ENCODE measurements at regions not wholly inside any gene's neighbourhood (a gene's known extent, or its start where the extent isn't known, plus 50 kb on each side); places are given as distances from the start of the nearest gene placed in this dataset.

DNA sequence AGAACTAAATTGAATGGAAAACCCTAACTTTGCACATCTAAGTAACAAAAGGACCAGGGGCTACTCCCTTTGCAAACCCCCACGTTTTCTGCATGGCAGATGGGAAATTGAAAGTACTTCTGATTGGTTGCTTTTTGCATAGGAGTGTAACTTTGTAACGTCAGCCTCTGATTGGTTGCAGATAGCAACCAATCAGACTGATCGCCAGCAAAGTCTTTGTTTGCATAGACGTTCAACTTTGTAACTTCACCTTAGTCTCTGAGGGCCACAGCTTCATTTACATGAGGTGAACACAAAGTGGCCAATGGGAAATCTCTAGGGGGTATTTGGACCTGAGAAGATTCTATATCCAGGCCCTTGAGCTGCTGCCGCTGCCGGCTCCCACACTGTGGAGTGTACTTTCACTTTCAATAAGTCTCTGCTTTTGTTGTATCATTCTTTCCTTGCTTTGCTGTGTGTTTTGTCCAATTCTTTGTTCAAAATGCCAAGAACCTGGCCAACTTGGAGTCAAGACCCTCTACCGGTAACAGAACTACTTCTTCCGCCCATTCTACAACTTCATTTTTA, 102.5 kb upstream of the PRICKLE1 start:
- no peaks in the 10 kb centered on the region for H3K9me3 ChIP-seq (ENCODE audit: control insufficient read depth in 4 of 4, insufficient read depth in 3 of 4, low read length in 3 of 4)
- H3K27ac ChIP-seq (ENCODE audit: low read depth in 1 of 2, low read length in 1 of 2), result peak overlapping the region; percentile 29 to 40
- H3K27me3 ChIP-seq (ENCODE audit: control insufficient read depth in 3 of 3, insufficient read depth in 3 of 3, low read length in 2 of 3), result no peaks in the 10 kb centered on the region
- no peak for DNase-seq
- H3K9ac ChIP-seq (ENCODE audit: insufficient read depth in 1 of 2, low read length in 2 of 2), result no peak overlapping the region
- 70 to 84% methylated on average over 8 of the region's 8 CpGs for WGBS, 2 donors
- no peak for ATAC-seq (ENCODE audit: insufficient read depth, low FRiP score)
- H3K4me1 ChIP-seq (ENCODE audit: control insufficient read depth in 5 of 5, insufficient read depth in 5 of 5, low read length in 5 of 5), result peaks cover 0 to 16% (median 0%) of the 10 kb centered on the region in 5 donors
- TF ChIP-seq, protein P1, sequence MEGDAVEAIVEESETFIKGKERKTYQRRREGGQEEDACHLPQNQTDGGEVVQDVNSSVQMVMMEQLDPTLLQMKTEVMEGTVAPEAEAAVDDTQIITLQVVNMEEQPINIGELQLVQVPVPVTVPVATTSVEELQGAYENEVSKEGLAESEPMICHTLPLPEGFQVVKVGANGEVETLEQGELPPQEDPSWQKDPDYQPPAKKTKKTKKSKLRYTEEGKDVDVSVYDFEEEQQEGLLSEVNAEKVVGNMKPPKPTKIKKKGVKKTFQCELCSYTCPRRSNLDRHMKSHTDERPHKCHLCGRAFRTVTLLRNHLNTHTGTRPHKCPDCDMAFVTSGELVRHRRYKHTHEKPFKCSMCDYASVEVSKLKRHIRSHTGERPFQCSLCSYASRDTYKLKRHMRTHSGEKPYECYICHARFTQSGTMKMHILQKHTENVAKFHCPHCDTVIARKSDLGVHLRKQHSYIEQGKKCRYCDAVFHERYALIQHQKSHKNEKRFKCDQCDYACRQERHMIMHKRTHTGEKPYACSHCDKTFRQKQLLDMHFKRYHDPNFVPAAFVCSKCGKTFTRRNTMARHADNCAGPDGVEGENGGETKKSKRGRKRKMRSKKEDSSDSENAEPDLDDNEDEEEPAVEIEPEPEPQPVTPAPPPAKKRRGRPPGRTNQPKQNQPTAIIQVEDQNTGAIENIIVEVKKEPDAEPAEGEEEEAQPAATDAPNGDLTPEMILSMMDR (IDR thresholded peaks at IDR 0.05; ENCODE audit: control extremely low read depth, extremely low read depth), result no peak
- no peaks in the 10 kb centered on the region for H3K36me3 ChIP-seq (ENCODE audit: control insufficient read depth in 4 of 4, insufficient read depth in 4 of 4, low read length in 4 of 4)
- no peak overlapping the region for H3K4me3 ChIP-seq

DNA sequence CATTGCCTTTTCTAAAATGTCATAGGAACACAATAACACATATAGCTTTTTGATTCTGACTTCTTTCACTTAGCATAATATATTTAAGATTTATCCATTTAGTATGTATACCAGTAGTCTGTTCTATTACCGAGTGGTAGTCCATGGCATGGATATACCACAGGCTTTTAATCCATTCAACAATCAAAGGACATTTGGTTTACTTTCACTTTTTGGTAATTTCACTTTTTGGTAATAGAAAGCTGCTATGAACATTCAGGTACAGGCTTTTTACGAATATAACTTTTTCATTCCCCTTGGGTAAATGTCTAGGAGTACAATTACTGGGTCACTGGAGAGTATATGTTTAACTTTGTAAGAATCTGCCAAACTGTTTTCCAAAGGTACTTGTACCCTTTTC, 100.7 kb upstream of the PRICKLE1 start:
- Histone ChIP-seq H3K9ac (ENCODE audit: insufficient read depth in 1 of 2, low read length in 2 of 2) (no peak overlapping the region), H3K4me3 (no peak overlapping the region), H3K27ac (ENCODE audit: low read depth in 1 of 2, low read length in 1 of 2) (no peak overlapping the region), H3K27me3 (ENCODE audit: control insufficient read depth in 3 of 3, insufficient read depth in 3 of 3, low read length in 2 of 3) (no peaks in the 10 kb centered on the region), H3K9me3 (ENCODE audit: control insufficient read depth in 4 of 4, insufficient read depth in 3 of 4, low read length in 3 of 4) (peaks cover 0 to 2% (median 0%) of the 10 kb centered on the region in 4 donors), H3K36me3 (ENCODE audit: control insufficient read depth in 4 of 4, insufficient read depth in 4 of 4, low read length in 4 of 4) (no peaks in the 10 kb centered on the region), H3K4me1 (ENCODE audit: control insufficient read depth in 5 of 5, insufficient read depth in 5 of 5, low read length in 5 of 5) (peaks cover 0 to 4% (median 0%) of the 10 kb centered on the region in 5 donors)
- 94 to 97% methylated on average over 2 of the region's 2 CpGs for WGBS, 2 donors
- no peak for DNase-seq
- TF ChIP-seq, protein P1 (IDR thresholded peaks at IDR 0.05; ENCODE audit: control extremely low read depth, extremely low read depth), result no peak
- no peak for ATAC-seq (ENCODE audit: insufficient read depth, low FRiP score)

DNA sequence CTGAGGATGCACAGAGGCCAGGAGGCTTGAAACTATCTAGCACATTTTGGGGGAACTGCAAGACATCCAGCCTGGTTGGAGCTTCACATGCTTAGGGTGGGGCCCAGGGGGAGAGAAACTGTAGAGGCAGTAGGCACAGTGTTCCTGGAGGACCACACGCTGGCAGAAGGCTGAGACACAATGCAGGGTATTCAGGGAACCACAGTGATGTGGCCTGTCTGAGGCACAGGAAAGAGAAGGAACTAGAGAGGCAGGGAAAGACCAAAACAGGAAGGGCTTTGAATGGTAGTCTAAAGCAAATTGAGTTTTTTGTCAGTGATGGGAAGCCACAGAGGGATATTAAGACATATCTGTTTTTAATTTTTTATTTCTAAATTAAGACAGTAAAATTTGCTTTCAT, 100.2 kb upstream of the PRICKLE1 start:
- H3K27me3 ChIP-seq (ENCODE audit: control insufficient read depth in 3 of 3, insufficient read depth in 3 of 3, low read length in 2 of 3), result no peaks in the 10 kb centered on the region
- no peak overlapping the region for H3K27ac ChIP-seq (ENCODE audit: low read depth in 1 of 2, low read length in 1 of 2)
- no peak overlapping the region for H3K9ac ChIP-seq (ENCODE audit: insufficient read depth in 1 of 2, low read length in 2 of 2)
- H3K4me3 ChIP-seq, result no peak overlapping the region
- ATAC-seq (ENCODE audit: insufficient read depth, low FRiP score) (no peak), DNase-seq (no peak)
- H3K4me1 ChIP-seq (ENCODE audit: control insufficient read depth in 5 of 5, insufficient read depth in 5 of 5, low read length in 5 of 5), result peaks cover 0 to 4% (median 0%) of the 10 kb centered on the region in 5 donors
- TF ChIP-seq, protein P1 (IDR thresholded peaks at IDR 0.05; ENCODE audit: control extremely low read depth, extremely low read depth), result no peak
- 25 to 64% methylated on average over 1 of the region's 1 CpG for WGBS, 2 donors
- peaks cover 0 to 2% (median 0%) of the 10 kb centered on the region in 4 donors for H3K9me3 ChIP-seq (ENCODE audit: control insufficient read depth in 4 of 4, insufficient read depth in 3 of 4, low read length in 3 of 4)
- H3K36me3 ChIP-seq (ENCODE audit: control insufficient read depth in 4 of 4, insufficient read depth in 4 of 4, low read length in 4 of 4), result no peaks in the 10 kb centered on the region

Data from lung (tissue), 11 donors.